GM12892 (cell line): ENCODE measurements at regions not wholly inside any gene's neighbourhood (a gene's known extent, or its start where the extent isn't known, plus 50 kb on each side); places are given as distances from the start of the nearest gene placed in this dataset.

Source experiments
- POLR2A ChIP-seq: IDR thresholded peaks from 2 replicates; pipeline ENCODE4 v1.6.1; 2011; ENCODE audit warnings: low read depth, low read length, control low read depth
- POLR2AphosphoS5 ChIP-seq: IDR thresholded peaks from 2 replicates; pipeline ENCODE4 v1.6.1; 2011; ENCODE audit warnings: low read depth, low read length, control low read depth
- TAF1 ChIP-seq: IDR thresholded peaks from 2 replicates; pipeline ENCODE4 v1.6.1; 2011; ENCODE audit warnings: low read depth, mild to moderate bottlenecking, control low read depth, low read length, borderline replicate concordance

DNA sequence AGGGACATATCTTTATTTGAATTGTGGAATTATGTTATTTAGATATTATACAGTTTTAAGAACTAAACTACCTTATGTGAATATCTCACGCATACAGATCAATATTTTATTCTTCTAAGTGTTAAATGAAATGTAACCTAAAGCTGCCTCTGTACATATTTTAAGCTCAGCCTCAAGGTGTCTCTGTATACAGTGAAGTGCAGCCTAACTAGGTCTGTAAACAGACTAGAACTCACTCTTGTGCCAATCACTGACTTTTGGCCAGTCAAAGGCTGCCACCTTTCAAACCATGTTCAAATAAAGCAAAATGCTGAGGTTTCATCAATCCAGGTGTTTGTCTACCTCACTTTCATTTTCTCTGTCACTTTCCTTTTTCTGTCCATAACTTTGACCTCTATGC lies 1074.5 kb upstream of the PRKX start:
- TF ChIP-seq TAF1 (no peak), POLR2A (no peak), POLR2AphosphoS5 (no peak)
